ENCODE measurements at regions not wholly inside any gene's neighbourhood (a gene's known extent, or its start where the extent isn't known, plus 50 kb on each side); places are given as distances from the start of the nearest gene placed in this dataset.
"Not testable (repeated sequence)": the region's sequence is repeated elsewhere in the genome, so short reads cannot be mapped to it uniquely, and the experiment has no call there.

GRCh38 chr5:143634689-143635088 is 177.3 kb upstream of the HMHB1 start:
- H3K4me1 ChIP-seq (ENCODE audit: low read length), result no peaks in the 10 kb centered on the region
- H4K20me1 ChIP-seq (ENCODE audit: insufficient read depth, low read length), result no peaks in the 10 kb centered on the region

DNA sequence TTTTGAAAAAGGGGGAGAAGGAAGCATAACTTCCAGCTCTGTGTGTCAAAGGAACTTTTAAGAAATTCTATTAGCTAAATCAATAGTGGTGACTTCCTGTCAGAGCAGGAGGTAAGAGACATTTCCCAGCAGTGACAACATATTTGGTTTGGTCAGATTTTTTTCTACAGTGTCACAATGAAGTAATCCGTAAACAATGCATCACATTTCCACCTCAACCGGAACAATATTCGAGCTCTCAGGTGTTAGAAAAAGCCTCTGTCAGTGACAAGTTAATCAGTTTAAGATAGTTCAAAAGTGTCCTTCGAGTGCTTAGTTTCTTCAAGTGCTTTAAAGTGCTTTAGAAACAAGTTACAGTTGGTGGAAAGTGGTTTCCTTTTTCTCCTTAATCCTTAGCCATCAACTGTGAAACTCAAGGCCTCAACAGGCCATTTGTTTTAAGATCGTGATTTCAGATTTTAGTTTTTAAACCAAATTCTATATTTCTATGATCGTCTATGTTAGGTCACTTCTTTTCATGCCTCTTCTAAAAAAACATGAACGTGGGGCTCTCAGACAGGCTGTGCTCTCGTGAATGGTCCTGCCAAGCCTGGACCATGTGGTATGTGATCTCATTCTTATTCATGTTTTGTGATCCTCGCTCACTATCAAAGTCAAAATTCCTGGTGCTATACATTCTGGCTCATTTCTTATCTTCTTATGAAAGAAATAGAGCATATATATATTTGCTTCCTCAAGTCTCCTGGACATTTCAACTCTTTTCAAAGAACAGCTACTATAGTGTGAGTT is 181.9 kb upstream of the HMHB1 start:
- H2AFZ ChIP-seq (ENCODE audit: low read depth, low read length), result no peak overlapping the region
- H3K79me2 ChIP-seq (ENCODE audit: low read length), result no peaks in the 10 kb centered on the region
- TF ChIP-seq EZH2phosphoT487 (IDR thresholded peaks at IDR 0.05; ENCODE audit: low read depth) (no peak), CTCF (IDR thresholded peaks at IDR 0.05; ENCODE audit: low read depth, low read length) (no peak)
- H3K9ac ChIP-seq (ENCODE audit: low read length), result no peak overlapping the region
- no peaks in the 10 kb centered on the region for H3K27me3 ChIP-seq (ENCODE audit: low read depth, low read length)
- H3K36me3 ChIP-seq (replicated peaks; ENCODE audit: low read depth, low read length), result no peaks in the 10 kb centered on the region
- H3K4me2 ChIP-seq (ENCODE audit: low read length), result no peak overlapping the region
- no peaks in the 10 kb centered on the region for H4K20me1 ChIP-seq (ENCODE audit: insufficient read depth, low read length)
- no peaks in the 10 kb centered on the region for H3K4me1 ChIP-seq (ENCODE audit: low read length)
- H3K4me3 ChIP-seq (ENCODE audit: low read length), result no peak overlapping the region
- no peaks in the 10 kb centered on the region for H3K9me3 ChIP-seq (ENCODE audit: insufficient read depth, low read length)
- H3K27ac ChIP-seq (ENCODE audit: low read length), result no peak overlapping the region

More at GRCh38 chr5:143634689-143635088, 177.3 kb upstream of the HMHB1 start:
- H3K36me3 ChIP-seq (replicated peaks; ENCODE audit: low read depth, low read length), result no peaks in the 10 kb centered on the region
- H3K9ac ChIP-seq (ENCODE audit: low read length), result no peak overlapping the region
- H2AFZ ChIP-seq (ENCODE audit: low read depth, low read length), result no peak overlapping the region
- H3K4me2 ChIP-seq (ENCODE audit: low read length), result no peak overlapping the region
- H3K79me2 ChIP-seq (ENCODE audit: low read length), result no peaks in the 10 kb centered on the region
- no peaks in the 10 kb centered on the region for H3K9me3 ChIP-seq (ENCODE audit: insufficient read depth, low read length)
- no peaks in the 10 kb centered on the region for H3K27me3 ChIP-seq (ENCODE audit: low read depth, low read length)
- TF ChIP-seq EZH2phosphoT487 (IDR thresholded peaks at IDR 0.05; ENCODE audit: low read depth), result no peak
- no peak for TF ChIP-seq CTCF (IDR thresholded peaks at IDR 0.05; ENCODE audit: low read depth, low read length)
- H3K27ac ChIP-seq (ENCODE audit: low read length), result no peak overlapping the region
- no peak overlapping the region for H3K4me3 ChIP-seq (ENCODE audit: low read length)

- not testable (repeated sequence) for H3K36me3 ChIP-seq (replicated peaks; ENCODE audit: low read depth, low read length); H2AFZ ChIP-seq (ENCODE audit: low read depth, low read length); H3K27ac ChIP-seq (ENCODE audit: low read length); H3K79me2 ChIP-seq (ENCODE audit: low read length); H3K27me3 ChIP-seq (ENCODE audit: low read depth, low read length); H3K4me3 ChIP-seq (ENCODE audit: low read length); H3K9ac ChIP-seq (ENCODE audit: low read length); H4K20me1 ChIP-seq (ENCODE audit: insufficient read depth, low read length); H3K4me2 ChIP-seq (ENCODE audit: low read length); H3K4me1 ChIP-seq (ENCODE audit: low read length); H3K9me3 ChIP-seq (ENCODE audit: insufficient read depth, low read length)
Observed at GRCh38 chr5:143625048-143625447, 186.9 kb upstream of the HMHB1 start.

- no peak overlapping the region for H3K9ac ChIP-seq (ENCODE audit: low read length)
- H3K9me3 ChIP-seq (ENCODE audit: insufficient read depth, low read length), result no peaks in the 10 kb centered on the region
- H2AFZ ChIP-seq (ENCODE audit: low read depth, low read length), result no peak overlapping the region
- no peaks in the 10 kb centered on the region for H3K36me3 ChIP-seq (replicated peaks; ENCODE audit: low read depth, low read length)
- no peaks in the 10 kb centered on the region for H3K79me2 ChIP-seq (ENCODE audit: low read length)
- H3K27me3 ChIP-seq (ENCODE audit: low read depth, low read length), result no peaks in the 10 kb centered on the region
- H3K4me2 ChIP-seq (ENCODE audit: low read length), result no peak overlapping the region
- H4K20me1 ChIP-seq (ENCODE audit: insufficient read depth, low read length), result no peaks in the 10 kb centered on the region
- TF ChIP-seq EZH2phosphoT487 (IDR thresholded peaks at IDR 0.05; ENCODE audit: low read depth) (no peak), CTCF (IDR thresholded peaks at IDR 0.05; ENCODE audit: low read depth, low read length) (no peak)
- H3K27ac ChIP-seq (ENCODE audit: low read length), result no peak overlapping the region
- H3K4me1 ChIP-seq (ENCODE audit: low read length), result no peaks in the 10 kb centered on the region
- H3K4me3 ChIP-seq (ENCODE audit: low read length), result no peak overlapping the region
Observed at GRCh38 chr5:143624465-143624864, 187.5 kb upstream of the HMHB1 start.
